Activated CD8-positive, alpha-beta T cell treated with anti-CD3 and anti-CD28 coated beads, Interleukin-2, amount 10 ng/mL, durations not matched to agents 7 days and 5 days (primary cell): ENCODE measurements at regions not wholly inside any gene's neighbourhood (a gene's known extent, or its start where the extent isn't known, plus 50 kb on each side); places are given as distances from the start of the nearest gene placed in this dataset.

Experiments used
- ATAC-seq: fragments of 150-1000 bp; cut with Tn5 transposase; one replicate; pipeline ENCODE4 v1.10.0; 2021; ENCODE audit warnings: moderate library complexity
- CTCF ChIA-PET: fragments of 350-600 bp; sonication (Branson Sonifier 250); formaldehyde crosslinking; loops from one replicate; lab custom pipeline; 2021; ENCODE audit warnings: antibody characterized with exemption; lab: Charles Lee
- POLR2A ChIA-PET: fragments of 350-600 bp; sonication (Branson Sonifier 250); formaldehyde crosslinking; loops from one replicate; lab custom pipeline; 2021; ENCODE audit warnings: antibody characterized with exemption; lab: Charles Lee
- DNase-seq: peaks from one replicate; pipeline ENCODE4 v3.0.0-alpha.2; 2020
- H3K27ac Mint-ChIP-seq: one replicate; pipeline ENCODE4 v1.8.0; 2021; ENCODE audit warnings: mild to moderate bottlenecking, mixed read lengths
- H3K27me3 Mint-ChIP-seq: one replicate; pipeline ENCODE4 v1.8.0; 2021; ENCODE audit warnings: low read depth, mixed read lengths
- H3K36me3 Mint-ChIP-seq: one replicate; pipeline ENCODE4 v1.8.0; 2021; ENCODE audit warnings: low read depth, mixed read lengths
- H3K4me1 Mint-ChIP-seq: one replicate; pipeline ENCODE4 v1.8.0; 2021; ENCODE audit warnings: low read depth, mixed read lengths
- H3K4me3 Mint-ChIP-seq: one replicate; pipeline ENCODE4 v1.8.0; 2021; ENCODE audit warnings: mild to moderate bottlenecking, mixed read lengths
- H3K9me3 Mint-ChIP-seq: one replicate; pipeline ENCODE4 v1.8.0; 2022; ENCODE audit warnings: mixed read lengths; ENCODE audit not compliant: insufficient read depth

DNA sequence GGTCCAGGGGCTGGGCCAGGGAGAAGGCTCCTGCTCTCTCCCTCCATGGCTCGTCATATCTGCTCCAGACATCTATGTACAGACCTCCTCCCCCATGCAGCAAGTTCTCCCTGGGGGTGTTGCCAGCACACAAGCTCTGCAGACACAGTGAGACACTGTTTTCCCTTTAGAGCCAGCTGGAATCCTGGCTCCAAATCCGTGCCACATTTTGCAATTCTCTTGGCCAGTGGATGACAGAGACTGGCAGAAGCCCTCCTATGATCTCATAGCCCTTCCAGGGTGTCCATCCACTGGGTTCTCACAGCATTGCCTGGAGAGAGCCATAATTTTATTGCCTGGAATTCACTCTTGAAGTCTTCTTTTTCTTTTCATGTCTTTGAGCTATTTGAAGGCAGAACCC is 203.9 kb downstream of the TLE3 start:
- POLR2A ChIA-PET = no interaction called here
- no peak for ATAC-seq
- H3K4me3 Mint-ChIP-seq = no peak overlapping the region
- CTCF ChIA-PET = no interaction called here
- no peak overlapping the region for H3K27ac Mint-ChIP-seq
- H3K36me3 Mint-ChIP-seq = no peaks in the 10 kb centered on the region
- no peak for DNase-seq
- peaks cover 3% of the 10 kb centered on the region for H3K4me1 Mint-ChIP-seq
- peaks cover 4% of the 10 kb centered on the region for H3K9me3 Mint-ChIP-seq
- peaks cover 46% of the 10 kb centered on the region for H3K27me3 Mint-ChIP-seq

DNA sequence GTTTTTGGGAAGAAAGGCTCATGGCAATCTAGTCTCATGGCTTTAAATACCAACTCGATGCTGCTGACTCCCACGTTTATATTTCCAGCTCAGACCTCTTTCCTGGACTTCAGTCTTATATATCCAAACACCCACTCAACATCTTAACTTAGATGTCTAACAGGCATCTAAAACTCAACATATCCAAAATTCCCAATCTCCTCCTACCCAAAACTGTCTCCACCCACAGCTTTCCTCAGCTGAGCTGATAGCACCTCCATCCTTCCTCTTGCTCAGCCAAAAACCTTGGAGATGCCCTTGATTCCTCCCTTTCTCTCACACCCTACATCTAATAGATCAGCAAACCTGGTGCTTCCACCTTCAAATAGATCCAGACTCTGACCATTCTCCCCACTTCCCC is 202.5 kb downstream of the TLE3 start:
- Mint-ChIP-seq H3K4me1 (peaks cover under 1% of the 10 kb centered on the region), H3K9me3 (peaks cover 4% of the 10 kb centered on the region), H3K27ac (no peak overlapping the region), H3K27me3 (peaks cover 39% of the 10 kb centered on the region), H3K36me3 (no peaks in the 10 kb centered on the region), H3K4me3 (no peak overlapping the region)
- DNase-seq (no peak), ATAC-seq (no peak)
- POLR2A ChIA-PET = no interaction called here
- CTCF ChIA-PET = no interaction called here

- peaks cover 35% of the 10 kb centered on the region for H3K27me3 Mint-ChIP-seq
- H3K9me3 Mint-ChIP-seq = no peaks in the 10 kb centered on the region
- ATAC-seq = no peak
- H3K4me1 Mint-ChIP-seq = no peaks in the 10 kb centered on the region
- H3K4me3 Mint-ChIP-seq = no peak overlapping the region
- ChIA-PET CTCF (interaction anchor here (0.8 kb wide), 1 partner anchor 127 kb away, joined by 3 read pairs; no protein-coding TSS in a partner anchor), POLR2A (no interaction called here)
- DNase-seq = no peak
- H3K36me3 Mint-ChIP-seq = no peaks in the 10 kb centered on the region
- H3K27ac Mint-ChIP-seq = no peak overlapping the region
These were observed 201.1 kb downstream of the TLE3 start for GRCh38 chr15:69896606-69897005.

DNA sequence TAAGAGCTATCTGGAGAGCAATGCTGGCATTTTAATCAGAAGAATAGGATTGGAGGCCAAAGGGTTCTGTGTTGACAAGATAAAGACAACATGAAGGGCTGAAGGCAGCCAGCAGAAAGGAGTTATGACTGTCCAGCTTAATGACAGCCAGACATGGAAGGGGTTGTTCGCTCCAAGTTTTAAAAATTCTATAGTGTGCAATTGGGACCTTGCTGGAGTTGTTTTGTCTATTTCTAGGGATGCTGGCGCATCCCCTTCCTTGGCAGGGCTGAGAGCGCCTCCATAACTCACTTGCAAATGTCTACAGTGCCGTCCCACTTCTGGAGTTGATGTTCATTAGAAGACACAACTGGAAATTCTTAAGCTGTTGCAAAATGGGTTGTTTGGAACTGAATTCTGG is 200.7 kb downstream of the TLE3 start:
- no peak for ATAC-seq
- Mint-ChIP-seq H3K27ac (no peak overlapping the region), H3K36me3 (no peaks in the 10 kb centered on the region), H3K27me3 (peaks cover 37% of the 10 kb centered on the region), H3K4me3 (no peak overlapping the region), H3K4me1 (no peaks in the 10 kb centered on the region), H3K9me3 (no peaks in the 10 kb centered on the region)
- ChIA-PET POLR2A (no interaction called here), CTCF (interaction anchor here (0.8 to 0.9 kb wide), 2 partner anchors 10 to 128 kb away, joined by 3 read pairs; no protein-coding TSS in a partner anchor)
- no peak for DNase-seq

DNA sequence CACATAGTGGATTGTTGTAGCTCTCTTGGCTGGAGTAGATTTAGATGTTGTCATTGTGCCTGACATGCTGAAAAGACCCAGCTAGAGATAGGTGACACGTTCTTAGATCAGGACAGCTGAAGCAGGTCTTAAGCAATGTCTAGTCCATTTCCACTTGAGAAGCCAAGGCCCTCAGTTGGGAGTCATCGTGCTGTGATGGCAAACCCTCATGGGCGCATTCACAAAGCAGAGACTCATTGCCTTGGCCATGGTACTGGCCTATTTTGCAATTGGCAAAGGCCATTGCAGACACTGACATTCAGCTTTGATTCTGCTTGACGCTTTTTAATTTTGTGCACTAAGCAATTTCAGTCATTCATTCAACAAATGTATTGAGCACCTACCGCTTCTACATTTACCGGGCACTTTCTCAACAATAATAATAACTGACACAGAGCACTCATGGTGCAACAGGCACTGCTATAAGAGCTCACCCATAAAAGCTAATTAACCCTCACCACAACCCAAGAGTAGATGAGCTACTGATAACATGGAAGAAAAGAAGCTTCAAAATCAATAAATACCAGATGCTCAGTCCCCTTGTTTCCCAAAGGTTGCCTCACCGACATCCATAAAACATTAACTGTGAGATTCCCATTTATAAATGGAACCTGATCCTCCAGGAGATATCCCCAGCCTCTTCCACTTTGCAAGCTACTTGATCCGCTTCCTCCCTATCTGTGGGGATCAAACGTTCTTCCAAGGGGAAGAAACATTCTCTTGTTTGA is 200.1 kb downstream of the TLE3 start:
- no peaks in the 10 kb centered on the region for H3K4me1 Mint-ChIP-seq
- ChIA-PET CTCF (interaction anchor here (0.8 to 1.0 kb wide), 3 partner anchors 11 to 128 kb away, joined by 3 read pairs; no protein-coding TSS in a partner anchor), POLR2A (no interaction called here)

DNA sequence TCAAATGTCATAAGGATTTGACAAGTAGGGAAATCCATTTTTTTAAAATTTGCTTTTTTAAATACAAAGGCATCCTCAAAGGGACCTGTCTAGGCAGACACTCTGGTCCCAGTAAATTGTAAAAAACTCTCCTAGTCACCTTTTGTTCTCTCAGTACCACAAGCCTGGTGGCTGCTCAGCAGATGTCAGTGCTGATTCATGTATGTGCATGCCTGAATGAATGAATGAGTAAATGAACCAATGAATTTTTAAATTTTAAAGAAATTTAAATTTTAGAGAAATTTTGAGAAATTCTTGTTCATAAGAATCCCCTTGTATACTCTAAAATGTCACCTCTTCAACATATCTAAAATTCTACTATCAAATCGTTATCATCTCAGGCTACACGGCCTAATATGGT is 199.5 kb downstream of the TLE3 start:
- no peak for ATAC-seq
- no peaks in the 10 kb centered on the region for H3K36me3 Mint-ChIP-seq
- H3K4me3 Mint-ChIP-seq = no peak overlapping the region
- ChIA-PET CTCF (interaction anchor here (0.9 to 1.0 kb wide), 2 partner anchors 11 to 15 kb away, joined by 3 read pairs; no protein-coding TSS in a partner anchor), POLR2A (no interaction called here)
- DNase-seq = no peak
- no peaks in the 10 kb centered on the region for H3K4me1 Mint-ChIP-seq
- H3K9me3 Mint-ChIP-seq = no peaks in the 10 kb centered on the region
- H3K27me3 Mint-ChIP-seq = peaks cover 39% of the 10 kb centered on the region
- H3K27ac Mint-ChIP-seq = no peak overlapping the region

More for the DNA sequence above, 200.1 kb downstream of the TLE3 start:
- H3K9me3 Mint-ChIP-seq = no peaks in the 10 kb centered on the region
- H3K36me3 Mint-ChIP-seq = no peaks in the 10 kb centered on the region
- DNase-seq (no peak), ATAC-seq (no peak)
- H3K27me3 Mint-ChIP-seq = peaks cover 39% of the 10 kb centered on the region
- no peak overlapping the region for H3K27ac Mint-ChIP-seq
- no peak overlapping the region for H3K4me3 Mint-ChIP-seq

- CTCF ChIA-PET = no interaction called here
- no peak overlapping the region for H3K27ac Mint-ChIP-seq
These were observed 195.2 kb downstream of the TLE3 start for GRCh38 chr15:69902414-69903062.

GRCh38 chr15:69903470-69904469 is 193.9 kb downstream of the TLE3 start:
- H3K36me3 Mint-ChIP-seq = no peaks in the 10 kb centered on the region
- POLR2A ChIA-PET = no interaction called here

More at GRCh38 chr15:69902414-69903062, 195.2 kb downstream of the TLE3 start:
- H3K27me3 Mint-ChIP-seq = peaks cover 10% of the 10 kb centered on the region
- no peaks in the 10 kb centered on the region for H3K9me3 Mint-ChIP-seq
- no peaks in the 10 kb centered on the region for H3K4me1 Mint-ChIP-seq
- no peak overlapping the region for H3K4me3 Mint-ChIP-seq
- no peaks in the 10 kb centered on the region for H3K36me3 Mint-ChIP-seq
- DNase-seq (no peak), ATAC-seq (no peak)
- POLR2A ChIA-PET = no interaction called here

DNA sequence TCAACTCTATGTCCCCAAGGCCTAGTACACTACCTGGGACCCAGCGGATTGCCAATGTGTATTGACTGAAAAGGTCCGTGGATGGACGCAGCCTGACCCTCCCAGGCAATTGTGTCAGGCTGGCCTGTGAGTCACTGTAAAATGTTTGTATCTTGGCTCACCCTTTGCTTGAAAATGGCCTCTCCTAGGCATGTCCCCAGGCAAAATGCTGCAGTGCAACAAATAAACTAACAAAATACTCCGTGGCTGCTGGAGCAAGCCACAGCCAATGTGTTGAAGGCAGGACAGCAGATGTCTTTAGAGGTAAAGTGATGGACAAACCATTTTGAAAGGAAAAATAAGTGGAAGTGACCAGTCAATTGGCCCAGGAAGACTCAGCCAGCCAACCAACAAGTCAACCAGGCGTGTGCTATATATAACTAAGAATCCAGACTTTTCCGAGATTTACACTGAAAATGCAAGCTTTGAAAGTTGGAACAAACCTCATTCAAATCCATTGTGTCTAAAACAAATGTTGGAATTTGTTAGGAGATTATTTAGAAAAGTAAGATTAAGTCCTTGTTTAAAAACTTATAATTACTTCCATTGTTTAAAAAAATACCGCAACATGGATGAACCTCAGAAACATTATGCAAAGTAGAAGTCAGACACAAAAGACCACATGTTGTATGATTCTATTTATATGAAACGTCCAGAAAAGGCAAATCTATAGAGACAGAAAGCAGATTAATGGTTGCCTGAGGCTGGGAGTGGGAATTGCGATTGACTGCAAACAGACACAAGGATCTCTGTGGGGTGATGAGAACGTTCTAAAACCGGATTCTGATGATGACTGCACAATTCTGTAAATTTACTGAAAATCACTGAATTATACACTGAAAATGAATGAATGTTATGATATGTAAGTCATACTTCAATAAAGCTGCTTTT is 191.2 kb downstream of the TLE3 start:
- DNase-seq (no peak), ATAC-seq (no peak)
- CTCF ChIA-PET = no interaction called here
- Mint-ChIP-seq H3K4me1 (no peaks in the 10 kb centered on the region), H3K27ac (no peak overlapping the region), H3K4me3 (no peak overlapping the region), H3K27me3 (peaks cover 10% of the 10 kb centered on the region), H3K9me3 (no peaks in the 10 kb centered on the region), H3K36me3 (no peaks in the 10 kb centered on the region)
- POLR2A ChIA-PET = no interaction called here

More at GRCh38 chr15:69903470-69904469, 193.9 kb downstream of the TLE3 start:
- Mint-ChIP-seq H3K9me3 (no peaks in the 10 kb centered on the region), H3K4me1 (no peaks in the 10 kb centered on the region), H3K27ac (no peak overlapping the region), H3K27me3 (peaks cover 6% of the 10 kb centered on the region), H3K4me3 (no peak overlapping the region)
- no peak for ATAC-seq
- CTCF ChIA-PET = no interaction called here
- DNase-seq = no peak

- POLR2A ChIA-PET = no interaction called here
- H3K9me3 Mint-ChIP-seq = no peaks in the 10 kb centered on the region
- no peak for ATAC-seq
- no peaks in the 10 kb centered on the region for H3K4me1 Mint-ChIP-seq
- H3K27ac Mint-ChIP-seq = no peak overlapping the region
- no peak overlapping the region for H3K4me3 Mint-ChIP-seq
- H3K27me3 Mint-ChIP-seq = peaks cover 4% of the 10 kb centered on the region
- no peak for DNase-seq
- H3K36me3 Mint-ChIP-seq = no peaks in the 10 kb centered on the region
- CTCF ChIA-PET = no interaction called here
These were observed 189.7 kb downstream of the TLE3 start for GRCh38 chr15:69908060-69908459.
